ENCODE measurements at regions not wholly inside any gene's neighbourhood (a gene's known extent, or its start where the extent isn't known, plus 50 kb on each side); places are given as distances from the start of the nearest gene placed in this dataset.

GRCh38 chr13:47049276-47049989 is 152.6 kb upstream of the HTR2A start:
- intact Hi-C loops (cut with DNase I), result no loop called here
- Histone ChIP-seq H3K27me3 (no peaks in the 10 kb centered on the region), H3K9me3 (no peaks in the 10 kb centered on the region), H3K9ac (ENCODE audit: low read depth in 2 of 2, low read length in 2 of 2) (no peak overlapping the region), H3K27ac (no peak overlapping the region), H3K4me1 (no peaks in the 10 kb centered on the region), H3K36me3 (no peaks in the 10 kb centered on the region), H3K4me3 (no peak overlapping the region)
- no peak for DNase-seq
- no peak for TF ChIP-seq CTCF (IDR thresholded peaks at IDR 0.05)

- Histone ChIP-seq H3K27me3 (no peaks in the 10 kb centered on the region), H3K4me3 (no peak overlapping the region), H3K27ac (no peak overlapping the region), H3K4me1 (no peaks in the 10 kb centered on the region), H3K9me3 (no peaks in the 10 kb centered on the region), H3K9ac (ENCODE audit: low read depth in 2 of 2, low read length in 2 of 2) (no peak overlapping the region), H3K36me3 (no peaks in the 10 kb centered on the region)
- intact Hi-C loops (cut with DNase I), result no loop called here
- DNase-seq, result no peak
- TF ChIP-seq CTCF (IDR thresholded peaks at IDR 0.05), result no peak
These were observed 149.9 kb upstream of the HTR2A start for GRCh38 chr13:47046706-47047105.

- DNase-seq, result no peak
- no peaks in the 10 kb centered on the region for H3K4me1 ChIP-seq
- no peaks in the 10 kb centered on the region for H3K36me3 ChIP-seq
- no peaks in the 10 kb centered on the region for H3K9me3 ChIP-seq
- TF ChIP-seq CTCF (IDR thresholded peaks at IDR 0.05), result no peak
- H3K9ac ChIP-seq (ENCODE audit: low read depth in 2 of 2, low read length in 2 of 2), result no peak overlapping the region
- no peak overlapping the region for H3K27ac ChIP-seq
- no peak overlapping the region for H3K4me3 ChIP-seq
- no peaks in the 10 kb centered on the region for H3K27me3 ChIP-seq
- intact Hi-C loops (cut with DNase I), result no loop called here
These were observed 148.0 kb upstream of the HTR2A start for GRCh38 chr13:47044842-47045241.

- no peak overlapping the region for H3K27ac ChIP-seq
- TF ChIP-seq CTCF (IDR thresholded peaks at IDR 0.05), result no peak
- no peaks in the 10 kb centered on the region for H3K9me3 ChIP-seq
- DNase-seq, result no peak
- intact Hi-C loops (cut with DNase I), result no loop called here
- no peak overlapping the region for H3K9ac ChIP-seq (ENCODE audit: low read depth in 2 of 2, low read length in 2 of 2)
- H3K27me3 ChIP-seq, result no peaks in the 10 kb centered on the region
- H3K36me3 ChIP-seq, result no peaks in the 10 kb centered on the region
- no peaks in the 10 kb centered on the region for H3K4me1 ChIP-seq
- H3K4me3 ChIP-seq, result no peak overlapping the region
These were observed 142.3 kb upstream of the HTR2A start for GRCh38 chr13:47039106-47039505.

GRCh38 chr13:47038188-47038587 is 141.3 kb upstream of the HTR2A start:
- H3K4me3 ChIP-seq, result no peak overlapping the region
- H3K27ac ChIP-seq, result no peak overlapping the region
- no peak for DNase-seq
- H3K27me3 ChIP-seq, result no peaks in the 10 kb centered on the region
- no peaks in the 10 kb centered on the region for H3K4me1 ChIP-seq
- H3K9ac ChIP-seq (ENCODE audit: low read depth in 2 of 2, low read length in 2 of 2), result no peak overlapping the region
- intact Hi-C loops (cut with DNase I), result no loop called here
- no peaks in the 10 kb centered on the region for H3K9me3 ChIP-seq
- H3K36me3 ChIP-seq, result no peaks in the 10 kb centered on the region
- TF ChIP-seq CTCF (IDR thresholded peaks at IDR 0.05), result no peak

Data from colonic mucosa (tissue), 4 donors.